ENCODE measurements at regions not wholly inside any gene's neighbourhood (a gene's known extent, or its start where the extent isn't known, plus 50 kb on each side); places are given as distances from the start of the nearest gene placed in this dataset.

DNA sequence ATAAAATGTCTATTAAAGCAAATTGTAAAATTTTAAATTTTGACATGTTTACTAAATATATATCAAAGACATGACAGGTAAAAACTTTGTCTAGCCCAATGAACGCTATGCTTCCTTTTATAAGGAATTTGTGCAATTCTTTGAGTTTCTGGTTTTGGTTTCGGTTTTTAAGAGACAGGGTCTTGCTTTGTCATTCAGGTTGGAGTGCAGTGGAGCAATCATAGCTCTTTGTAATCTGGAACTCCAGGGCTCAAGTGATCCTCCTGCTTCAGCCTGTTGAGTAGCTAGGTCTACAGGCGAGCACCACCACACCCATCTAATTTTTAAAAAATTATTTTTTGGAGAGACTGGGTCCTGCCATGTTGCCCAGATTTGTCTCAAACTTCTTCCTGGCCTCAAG, 60.7 kb downstream of the BLTP1 start:
- TF ChIP-seq SP1 (IDR thresholded peaks at IDR 0.05) (no peak), FOXA1 (IDR thresholded peaks at IDR 0.05) (no peak), FOXM1 (IDR thresholded peaks at IDR 0.05; ENCODE audit: borderline replicate concordance) (no peak), ARNT (IDR thresholded peaks at IDR 0.05) (no peak), FOXK2 (IDR thresholded peaks at IDR 0.05) (no peak), TARDBP (IDR thresholded peaks at IDR 0.05) (no peak), SUZ12 (IDR thresholded peaks at IDR 0.05) (no peak), NFRKB (IDR thresholded peaks at IDR 0.05) (no peak), L3MBTL2 (conservative IDR thresholded peaks at IDR 0.05) (no peak), ELF4 (IDR thresholded peaks at IDR 0.05) (no peak), BHLHE40 (IDR thresholded peaks at IDR 0.05; ENCODE audit: borderline replicate concordance) (no peak)
